Testis (tissue), 2 donors: ENCODE measurements at regions not wholly inside any gene's neighbourhood (a gene's known extent, or its start where the extent isn't known, plus 50 kb on each side); places are given as distances from the start of the nearest gene placed in this dataset.
A peak's percentile ranks its signal among the peaks of the same experiment; 100 is the strongest.

ENCODE experiments used
- DNase-seq: peaks from one replicate; pipeline ENCODE4 v3.0.0-alpha.2; 2019
- H3K27ac ChIP-seq, 2 donors: fragments of 200-600 bp; sonication (generic); one replicate each; pipeline ENCODE4 v1.5.1; 2019
- H3K27me3 ChIP-seq: fragments of 200-600 bp; sonication (generic); one replicate; pipeline ENCODE4 v1.5.1; 2019
- H3K36me3 ChIP-seq: fragments of 200-600 bp; sonication (generic); one replicate; pipeline ENCODE4 v1.5.1; 2017; ENCODE audit warnings: low read depth; ENCODE audit errors: missing control alignments
- H3K4me1 ChIP-seq: fragments of 200-600 bp; sonication (generic); one replicate; pipeline ENCODE4 v1.5.1; 2019
- H3K4me3 ChIP-seq, 2 donors: fragments of 200-600 bp; sonication (generic); one replicate each; pipeline ENCODE4 v1.5.1; 2017 to 2019
- H3K9me3 ChIP-seq: fragments of 200-600 bp; sonication (generic); one replicate; pipeline ENCODE4 v1.5.1; 2017
- POLR2A ChIP-seq: fragments of 450-650 bp; IDR thresholded peaks from one replicate; pipeline ENCODE4 v1.6.1; 2017; ENCODE audit warnings: antibody characterized with exemption, mild to moderate bottlenecking, moderate library complexity
- WGBS, 2 donors: methylation state at CpG; one replicate each; pipeline ENCODE4 v1.1.5; 2018; 5-methylcytosine and 5-hydroxymethylcytosine counted together
- intact Hi-C: fragments of 100-400 bp; cut with DNase I; formaldehyde crosslinking; loops from one replicate; pipeline ENCODE4 v1.15.1; 2023; ENCODE audit warnings: low total_unique reads
- TF ChIP-seq, protein P1 (sequence below), 3 experiments: fragments of 450-650 bp in 2 of 3; fragments of 200-600 bp in 1 of 3; sonication (generic) in 1 of 3; IDR thresholded peaks; one replicate each; pipeline ENCODE4 v1.5.1; 2016 to 2019; ENCODE audit warnings: antibody characterized with exemption in 3 of 3, mild to moderate bottlenecking in 2 of 3, moderate library complexity in 1 of 3

DNA sequence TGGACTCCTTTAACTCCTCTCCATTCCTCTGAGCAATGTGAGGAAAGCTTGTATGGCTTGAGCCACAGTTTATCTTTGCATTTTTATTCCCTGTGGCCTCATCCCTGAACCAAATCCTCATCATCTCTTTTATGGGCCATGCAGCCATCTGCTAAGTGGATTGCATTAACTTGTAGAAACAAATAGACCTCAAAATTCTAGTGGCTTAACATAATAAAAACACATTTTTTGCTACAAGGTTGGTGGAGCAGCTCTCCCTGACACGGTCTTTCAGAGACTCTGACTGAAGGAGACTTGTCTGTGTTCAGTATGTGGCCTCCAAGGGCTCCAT is 135.3 kb downstream of the RPL22L1 start:
- Histone ChIP-seq H3K4me3 (no peak overlapping the region), H3K9me3 (no peaks in the 10 kb centered on the region), H3K27ac (peak overlapping the region in 1 of 2 donors; percentile 43), H3K4me1 (peaks cover 12% of the 10 kb centered on the region), H3K27me3 (no peaks in the 10 kb centered on the region), H3K36me3 (no peaks in the 10 kb centered on the region)
- DNase-seq, result no peak
- TF ChIP-seq, protein P1, sequence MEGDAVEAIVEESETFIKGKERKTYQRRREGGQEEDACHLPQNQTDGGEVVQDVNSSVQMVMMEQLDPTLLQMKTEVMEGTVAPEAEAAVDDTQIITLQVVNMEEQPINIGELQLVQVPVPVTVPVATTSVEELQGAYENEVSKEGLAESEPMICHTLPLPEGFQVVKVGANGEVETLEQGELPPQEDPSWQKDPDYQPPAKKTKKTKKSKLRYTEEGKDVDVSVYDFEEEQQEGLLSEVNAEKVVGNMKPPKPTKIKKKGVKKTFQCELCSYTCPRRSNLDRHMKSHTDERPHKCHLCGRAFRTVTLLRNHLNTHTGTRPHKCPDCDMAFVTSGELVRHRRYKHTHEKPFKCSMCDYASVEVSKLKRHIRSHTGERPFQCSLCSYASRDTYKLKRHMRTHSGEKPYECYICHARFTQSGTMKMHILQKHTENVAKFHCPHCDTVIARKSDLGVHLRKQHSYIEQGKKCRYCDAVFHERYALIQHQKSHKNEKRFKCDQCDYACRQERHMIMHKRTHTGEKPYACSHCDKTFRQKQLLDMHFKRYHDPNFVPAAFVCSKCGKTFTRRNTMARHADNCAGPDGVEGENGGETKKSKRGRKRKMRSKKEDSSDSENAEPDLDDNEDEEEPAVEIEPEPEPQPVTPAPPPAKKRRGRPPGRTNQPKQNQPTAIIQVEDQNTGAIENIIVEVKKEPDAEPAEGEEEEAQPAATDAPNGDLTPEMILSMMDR (IDR thresholded peaks at IDR 0.05), result no peak
- no peak for TF ChIP-seq POLR2A
- intact Hi-C loops, result no loop called here
- WGBS, 2 donors, result 73 to 79% methylated on average over 1 of the region's 1 CpG

- no peaks in the 10 kb centered on the region for H3K27me3 ChIP-seq
- H3K27ac ChIP-seq, result peak overlapping the region in 1 of 2 donors; percentile 8
- DNase-seq, result no peak
- H3K4me3 ChIP-seq, result no peak overlapping the region
- H3K9me3 ChIP-seq, result no peaks in the 10 kb centered on the region
- H3K36me3 ChIP-seq, result no peaks in the 10 kb centered on the region
- TF ChIP-seq, protein P1 (IDR thresholded peaks at IDR 0.05), result no peak
- no peak for TF ChIP-seq POLR2A
- 82 to 84% methylated on average over 7 of the region's 7 CpGs for WGBS, 2 donors
- intact Hi-C loops, result no loop called here
- H3K4me1 ChIP-seq, result peaks cover 12% of the 10 kb centered on the region
Measured at GRCh38 chr3:170734043-170734734, 135.8 kb downstream of the RPL22L1 start.

- intact Hi-C loops, result no loop called here
- TF ChIP-seq, protein P1 (IDR thresholded peaks at IDR 0.05), result no peak
- no peak for TF ChIP-seq POLR2A
- no peak for DNase-seq
Measured at GRCh38 chr3:170732660-170733245, 137.2 kb downstream of the RPL22L1 start.

DNA sequence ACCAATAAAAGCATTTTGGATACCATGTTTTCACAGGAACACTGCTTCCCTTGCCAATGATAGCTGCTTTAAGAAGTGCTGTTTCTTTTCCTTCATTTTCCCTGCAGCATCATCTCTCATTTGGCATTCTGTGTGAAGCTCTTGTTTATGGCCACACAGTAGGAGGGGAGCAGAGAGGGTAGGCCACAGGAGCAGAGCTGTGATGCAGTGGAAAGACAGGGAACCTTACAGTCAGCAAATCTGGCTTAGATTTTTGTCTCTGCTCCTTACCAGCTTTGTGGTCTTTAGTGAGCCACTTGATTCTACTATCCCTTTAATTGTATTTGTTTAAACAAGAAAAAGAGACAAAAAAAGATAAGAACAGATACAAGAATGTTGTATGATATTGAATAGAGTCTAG is 138.7 kb downstream of the RPL22L1 start:
- TF ChIP-seq, protein P1 (IDR thresholded peaks at IDR 0.05), result no peak
- no peak for TF ChIP-seq POLR2A
- DNase-seq, result no peak
- H3K27ac ChIP-seq, result no peak overlapping the region
- H3K9me3 ChIP-seq, result no peaks in the 10 kb centered on the region
- no peaks in the 10 kb centered on the region for H3K27me3 ChIP-seq
- H3K4me1 ChIP-seq, result peaks cover 18% of the 10 kb centered on the region
- H3K4me3 ChIP-seq, result no peak overlapping the region
- H3K36me3 ChIP-seq, result no peaks in the 10 kb centered on the region
- intact Hi-C loops, result no loop called here

More at GRCh38 chr3:170732660-170733245, 137.2 kb downstream of the RPL22L1 start:
- Histone ChIP-seq H3K36me3 (no peaks in the 10 kb centered on the region), H3K4me3 (no peak overlapping the region), H3K9me3 (no peaks in the 10 kb centered on the region), H3K27me3 (no peaks in the 10 kb centered on the region), H3K4me1 (peaks cover 12% of the 10 kb centered on the region), H3K27ac (no peak overlapping the region)
